HG03469 (cell line): ENCODE measurements at regions not wholly inside any gene's neighbourhood (a gene's known extent, or its start where the extent isn't known, plus 50 kb on each side); places are given as distances from the start of the nearest gene placed in this dataset.
"Not testable (repeated sequence)": the region's sequence is repeated elsewhere in the genome, so short reads cannot be mapped to it uniquely, and the experiment has no call there.

Experiments used
- ATAC-seq: cut with Tn5 transposase; IDR thresholded peaks from one replicate; pipeline ENCODE4 v1.9.1; 2021; ENCODE audit warnings: mild to moderate bottlenecking, moderate library complexity, moderate number of reproducible peaks; ENCODE audit not compliant: unreplicated experiment

- not testable (repeated sequence) for ATAC-seq
Observed at GRCh38 chr6:11457422-11457821, 80.1 kb upstream of the TMEM170B start.

- ATAC-seq: not testable (repeated sequence)
Observed at GRCh38 chr6:11452106-11452505, 85.4 kb upstream of the TMEM170B start.

DNA sequence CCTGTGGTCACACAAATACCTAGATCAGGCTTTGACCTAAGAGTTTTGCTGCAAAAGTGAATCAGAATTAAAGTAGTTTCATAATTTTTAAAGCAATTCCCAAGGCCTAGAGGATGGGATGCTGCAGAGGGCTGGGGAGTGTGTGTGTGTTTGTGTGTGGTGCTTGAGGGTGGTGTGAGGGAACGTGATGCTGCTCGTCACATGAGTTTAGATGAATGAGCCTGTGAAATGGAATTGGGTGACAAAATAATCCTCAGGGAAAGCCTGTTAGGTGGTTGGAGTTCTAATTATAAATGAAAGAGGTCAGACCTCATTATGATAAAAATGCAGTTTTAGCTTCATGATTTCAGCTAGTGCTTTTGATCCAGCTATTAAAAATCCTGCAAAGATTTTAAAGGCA lies 87.5 kb upstream of the TMEM170B start:
- ATAC-seq: no peak

DNA sequence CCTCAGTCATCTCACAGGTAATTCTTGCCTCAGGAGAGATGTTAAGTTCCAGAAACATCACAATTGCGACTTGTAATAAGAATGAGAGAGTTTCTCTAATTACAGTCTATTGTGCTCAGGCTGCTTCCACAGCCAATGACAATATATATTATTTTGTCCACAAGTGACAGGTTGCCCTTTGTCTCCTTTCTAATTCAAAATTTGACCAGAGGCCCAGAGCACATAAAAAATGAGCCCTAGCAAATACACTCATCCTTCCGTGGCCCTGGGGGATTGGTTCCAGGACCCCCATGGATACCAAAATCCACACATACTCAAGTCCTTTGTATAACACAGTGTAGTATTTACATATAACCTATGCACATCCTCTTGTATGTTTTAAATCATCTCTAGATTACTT lies 88.1 kb upstream of the TMEM170B start:
- no peak for ATAC-seq

DNA sequence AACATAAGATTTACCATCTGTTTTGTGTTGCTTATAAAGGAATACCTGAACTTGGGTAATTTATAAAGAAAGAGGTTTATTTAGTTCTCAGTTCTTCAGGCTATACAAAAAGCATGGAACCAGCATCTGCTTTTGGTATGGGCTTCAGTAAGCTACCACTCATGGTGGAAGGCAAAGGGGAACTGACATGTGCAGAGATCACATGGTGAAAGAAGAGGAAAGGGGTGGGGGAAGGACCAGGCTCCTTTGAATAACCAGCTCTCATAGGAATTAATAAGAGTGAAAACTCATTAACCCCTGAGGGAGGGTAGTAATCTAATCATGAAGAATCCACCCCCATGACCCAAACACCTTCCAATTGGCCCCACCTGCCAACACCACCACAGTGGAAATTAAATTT lies 89.5 kb upstream of the TMEM170B start:
- ATAC-seq: no peak

GRCh38 chr6:11447265-11447664 lies 90.3 kb upstream of the TMEM170B start:
- no peak for ATAC-seq

DNA sequence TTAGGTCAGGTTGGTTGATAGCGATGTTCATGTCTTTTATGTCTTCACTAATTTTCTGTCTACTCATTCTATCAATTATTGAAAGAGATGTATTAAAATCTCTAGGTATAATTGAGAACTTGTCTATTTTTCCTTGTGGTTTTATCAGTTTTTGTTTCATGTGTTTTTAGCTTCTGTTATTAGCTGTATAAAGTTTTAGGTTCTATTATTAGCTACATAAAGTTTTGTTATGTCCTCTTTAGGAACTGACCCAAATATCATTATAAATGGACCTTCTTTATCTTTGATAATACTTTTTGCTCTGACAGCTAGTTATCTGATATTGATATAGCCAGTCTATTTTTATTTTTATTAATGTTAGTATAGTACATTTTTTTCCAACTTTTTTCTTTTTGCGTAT lies 92.4 kb upstream of the TMEM170B start:
- ATAC-seq: no peak

- ATAC-seq: not testable (repeated sequence)
Observed at GRCh38 chr6:11443125-11443524, 94.4 kb upstream of the TMEM170B start.

GRCh38 chr6:11442495-11442894 lies 95.1 kb upstream of the TMEM170B start:
- no peak for ATAC-seq

GRCh38 chr6:11439876-11440275 lies 97.7 kb upstream of the TMEM170B start:
- no peak for ATAC-seq

- no peak for ATAC-seq
Observed at GRCh38 chr6:11439017-11439420, 98.5 kb upstream of the TMEM170B start.

- ATAC-seq: no peak
Observed at GRCh38 chr6:11437824-11438459, 99.6 kb upstream of the TMEM170B start.

DNA sequence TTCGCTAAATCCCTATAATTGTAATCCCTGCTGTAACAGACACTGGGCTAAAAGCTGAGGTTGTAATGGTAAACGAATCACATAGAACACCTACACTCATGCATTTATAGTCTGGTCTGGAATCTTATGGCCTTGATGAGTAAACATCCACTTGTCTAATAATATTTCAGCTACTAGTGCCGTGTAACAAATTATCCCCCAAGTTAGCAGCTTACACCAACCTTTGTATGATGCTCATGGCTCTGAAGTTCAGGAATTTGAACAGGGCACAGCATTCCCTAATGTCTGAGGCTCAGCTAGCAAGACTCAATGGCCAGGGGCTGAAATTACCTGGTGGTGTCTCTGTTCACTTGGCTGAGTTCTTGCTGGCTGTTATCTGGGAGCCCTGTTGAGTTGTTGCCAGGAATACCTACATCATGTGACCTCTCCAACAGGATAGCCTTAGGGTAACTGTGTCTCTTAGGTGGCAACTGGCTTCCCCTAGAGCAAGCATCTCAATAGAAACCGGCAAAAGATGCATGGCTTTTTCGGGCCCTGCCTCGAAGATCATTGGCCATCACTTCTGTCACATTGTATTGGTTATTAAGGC lies 100.9 kb upstream of the TMEM170B start:
- ATAC-seq: no peak

GRCh38 chr6:11434565-11435326 lies 102.8 kb upstream of the TMEM170B start:
- ATAC-seq: no peak

- no peak for ATAC-seq
Observed at GRCh38 chr6:11433860-11434259, 103.7 kb upstream of the TMEM170B start.

GRCh38 chr6:11432713-11433450 lies 104.7 kb upstream of the TMEM170B start:
- no peak for ATAC-seq

DNA sequence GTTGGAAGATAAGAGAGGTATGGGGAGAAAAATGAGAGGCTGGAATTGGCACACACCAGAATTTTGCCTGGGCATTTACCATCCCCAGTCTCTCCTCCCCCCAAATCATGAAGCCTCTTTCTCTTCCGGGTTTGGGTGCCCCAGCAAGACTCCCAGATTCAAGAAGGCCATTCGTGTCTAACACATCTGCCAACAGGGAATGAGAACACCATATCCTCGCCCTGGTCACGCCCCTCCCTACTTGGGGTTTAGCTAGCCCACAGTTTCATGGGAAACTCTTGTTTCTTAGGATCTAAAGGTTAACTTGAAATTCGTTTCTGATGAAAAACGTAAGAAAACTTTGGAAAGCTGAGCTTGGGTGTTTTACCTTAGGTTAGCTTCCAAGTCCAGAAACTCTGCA lies 105.5 kb upstream of the TMEM170B start:
- ATAC-seq: no peak

GRCh38 chr6:11431455-11431937 lies 106.1 kb upstream of the TMEM170B start:
- ATAC-seq: no peak

- ATAC-seq: no peak
Observed at GRCh38 chr6:11430036-11430435, 107.5 kb upstream of the TMEM170B start.

- no peak for ATAC-seq
Observed at GRCh38 chr6:11429577-11429976, 108.0 kb upstream of the TMEM170B start.

DNA sequence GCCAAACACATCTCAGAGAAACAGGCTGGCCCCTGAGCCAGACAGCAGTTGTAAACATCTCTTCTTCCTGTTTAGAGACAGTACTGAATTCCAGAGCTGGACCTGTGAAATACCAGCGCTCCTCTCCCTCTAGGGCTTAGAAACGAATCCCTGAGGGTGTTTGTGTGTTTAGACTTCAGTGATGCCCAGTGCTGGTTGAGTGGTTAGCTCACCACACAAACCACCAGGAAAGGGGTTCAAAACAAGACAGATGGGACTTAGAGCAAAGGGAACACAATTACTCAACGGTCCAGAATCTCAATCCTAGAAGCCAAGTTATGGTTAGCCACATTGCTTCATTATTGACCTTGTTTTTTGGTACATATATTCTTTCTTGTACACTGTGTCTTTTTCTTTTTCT lies 108.7 kb upstream of the TMEM170B start:
- peak; percentile 39 for ATAC-seq
